ENCODE measurements at regions not wholly inside any gene's neighbourhood (a gene's known extent, or its start where the extent isn't known, plus 50 kb on each side); places are given as distances from the start of the nearest gene placed in this dataset.

GRCh38 chr5:50990296-50990924 is 324.0 kb downstream of the PARP8 start (continued):
- TF ChIP-seq, protein P1, sequence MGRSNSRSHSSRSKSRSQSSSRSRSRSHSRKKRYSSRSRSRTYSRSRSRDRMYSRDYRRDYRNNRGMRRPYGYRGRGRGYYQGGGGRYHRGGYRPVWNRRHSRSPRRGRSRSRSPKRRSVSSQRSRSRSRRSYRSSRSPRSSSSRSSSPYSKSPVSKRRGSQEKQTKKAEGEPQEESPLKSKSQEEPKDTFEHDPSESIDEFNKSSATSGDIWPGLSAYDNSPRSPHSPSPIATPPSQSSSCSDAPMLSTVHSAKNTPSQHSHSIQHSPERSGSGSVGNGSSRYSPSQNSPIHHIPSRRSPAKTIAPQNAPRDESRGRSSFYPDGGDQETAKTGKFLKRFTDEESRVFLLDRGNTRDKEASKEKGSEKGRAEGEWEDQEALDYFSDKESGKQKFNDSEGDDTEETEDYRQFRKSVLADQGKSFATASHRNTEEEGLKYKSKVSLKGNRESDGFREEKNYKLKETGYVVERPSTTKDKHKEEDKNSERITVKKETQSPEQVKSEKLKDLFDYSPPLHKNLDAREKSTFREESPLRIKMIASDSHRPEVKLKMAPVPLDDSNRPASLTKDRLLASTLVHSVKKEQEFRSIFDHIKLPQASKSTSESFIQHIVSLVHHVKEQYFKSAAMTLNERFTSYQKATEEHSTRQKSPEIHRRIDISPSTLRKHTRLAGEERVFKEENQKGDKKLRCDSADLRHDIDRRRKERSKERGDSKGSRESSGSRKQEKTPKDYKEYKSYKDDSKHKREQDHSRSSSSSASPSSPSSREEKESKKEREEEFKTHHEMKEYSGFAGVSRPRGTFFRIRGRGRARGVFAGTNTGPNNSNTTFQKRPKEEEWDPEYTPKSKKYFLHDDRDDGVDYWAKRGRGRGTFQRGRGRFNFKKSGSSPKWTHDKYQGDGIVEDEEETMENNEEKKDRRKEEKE (IDR thresholded peaks at IDR 0.05): no peak
- no peak for TF ChIP-seq CBX3 (IDR thresholded peaks at IDR 0.05; ENCODE audit: borderline replicate concordance, low read depth)
- no peak for TF ChIP-seq FOS (IDR thresholded peaks at IDR 0.05; ENCODE audit: borderline replicate concordance, extremely low read depth, insufficient read length)
- TF ChIP-seq ASH2L (IDR thresholded peaks at IDR 0.05; ENCODE audit: borderline replicate concordance, low read depth): no peak
- no peak for TF ChIP-seq REST (IDR thresholded peaks at IDR 0.05; ENCODE audit: low read depth, low read length)
- TF ChIP-seq JUND (IDR thresholded peaks at IDR 0.05; ENCODE audit: low read depth, low read length): no peak
- TF ChIP-seq BHLHE40 (IDR thresholded peaks at IDR 0.05; ENCODE audit: borderline replicate concordance in 1 of 2, low read depth in 2 of 2, low read length in 1 of 2): no peak

All from GM12878 (cell line).